ENCODE measurements at regions not wholly inside any gene's neighbourhood (a gene's known extent, or its start where the extent isn't known, plus 50 kb on each side); places are given as distances from the start of the nearest gene placed in this dataset.

DNA sequence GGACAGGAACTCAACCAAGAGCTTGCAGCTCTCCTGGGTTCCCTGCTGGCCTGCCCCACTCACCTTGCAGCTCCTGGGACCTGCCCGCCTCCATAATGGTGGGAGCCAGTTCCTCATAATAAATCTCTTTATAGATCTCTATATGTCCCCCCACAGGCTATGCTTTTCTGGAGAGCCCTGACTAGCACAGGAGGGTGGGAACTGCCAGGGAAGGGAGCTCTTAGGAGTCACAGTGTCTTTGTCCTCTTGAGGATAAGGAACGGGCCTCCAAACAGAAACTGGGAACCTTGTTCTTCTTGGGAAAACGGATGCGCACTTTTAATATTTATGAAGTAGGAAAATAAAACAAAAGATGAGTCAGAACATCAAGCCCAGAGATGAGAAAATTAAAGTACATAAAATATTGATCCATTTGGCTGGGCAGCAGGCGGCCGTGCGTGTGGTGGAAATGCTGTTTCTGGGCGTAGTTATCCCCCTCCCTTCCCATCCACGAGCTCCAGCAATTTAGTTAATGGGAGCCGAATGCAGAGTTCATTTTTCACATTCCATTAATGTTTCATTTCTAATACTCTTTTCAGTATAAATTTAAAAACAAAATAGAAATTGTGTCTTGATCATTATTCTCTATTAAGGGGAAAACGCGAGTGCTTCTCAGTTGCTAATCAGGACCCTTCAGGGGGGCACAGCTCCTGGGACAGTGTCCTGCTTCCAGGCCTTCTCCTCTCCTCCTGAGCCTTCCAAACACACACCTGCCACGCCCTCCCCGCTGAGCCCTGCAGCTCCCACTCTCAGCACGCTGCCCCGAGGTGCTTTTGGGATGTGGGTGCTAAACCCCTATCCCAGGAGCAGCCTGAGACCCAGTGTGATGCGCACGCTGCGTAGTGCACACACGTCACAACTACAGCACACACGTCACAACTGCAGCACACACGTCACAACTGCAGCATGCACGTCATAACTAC is 323.3 kb upstream of the AJAP1 start:
- DNase-seq: no peak

DNA sequence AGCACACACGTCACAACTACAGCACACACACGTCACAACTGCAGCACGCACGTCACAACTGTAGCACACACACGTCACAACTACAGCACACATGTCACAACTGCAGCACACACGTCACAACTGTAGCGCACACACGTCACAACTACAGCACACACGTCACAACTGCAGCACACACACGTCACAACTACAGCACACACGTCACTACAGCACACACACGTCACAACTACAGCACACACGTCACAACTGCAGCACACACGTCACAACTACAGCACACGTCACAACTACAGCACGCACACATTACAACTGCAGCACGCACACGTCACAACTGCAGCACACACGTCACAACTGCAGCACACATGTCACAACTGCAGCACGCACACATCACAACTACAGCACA is 322.6 kb upstream of the AJAP1 start:
- no peak for DNase-seq

DNA sequence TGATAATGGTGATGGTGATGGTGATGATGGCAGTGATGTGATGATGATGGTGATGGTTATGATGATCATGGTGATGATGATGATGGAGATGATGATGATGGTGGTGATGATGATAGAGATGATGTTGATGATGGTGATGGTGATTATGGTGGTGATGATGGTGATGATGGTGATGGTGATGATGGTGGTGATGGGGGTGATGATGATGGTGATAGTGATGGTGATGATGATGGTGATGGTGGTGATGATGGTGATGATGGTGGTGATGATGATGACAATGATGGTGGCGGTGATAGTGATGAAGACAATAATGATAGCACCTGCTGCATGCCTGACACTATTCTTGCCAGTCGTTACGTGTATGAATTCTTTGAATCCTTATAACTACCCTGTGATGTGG is 317.9 kb upstream of the AJAP1 start:
- DNase-seq: no peak

DNA sequence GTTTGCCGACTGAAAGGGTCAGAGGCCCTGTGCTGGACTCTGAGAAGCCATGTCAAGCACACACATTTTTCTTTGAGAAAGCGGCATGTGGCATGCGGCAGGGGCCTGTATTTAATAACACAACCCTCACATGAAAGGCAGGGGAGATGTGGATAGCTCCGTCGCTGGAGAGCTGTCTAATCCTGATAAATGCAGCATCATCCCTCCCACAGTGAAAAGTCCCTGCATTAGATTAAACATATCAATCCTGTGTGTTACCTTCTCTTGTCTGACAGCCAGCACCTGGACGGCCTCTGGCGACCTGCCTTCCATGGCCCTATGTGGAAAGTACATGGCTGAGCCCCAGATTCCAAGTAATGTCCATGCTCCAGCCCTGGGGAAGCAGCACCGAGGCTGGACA is 313.0 kb upstream of the AJAP1 start:
- DNase-seq: no peak

DNA sequence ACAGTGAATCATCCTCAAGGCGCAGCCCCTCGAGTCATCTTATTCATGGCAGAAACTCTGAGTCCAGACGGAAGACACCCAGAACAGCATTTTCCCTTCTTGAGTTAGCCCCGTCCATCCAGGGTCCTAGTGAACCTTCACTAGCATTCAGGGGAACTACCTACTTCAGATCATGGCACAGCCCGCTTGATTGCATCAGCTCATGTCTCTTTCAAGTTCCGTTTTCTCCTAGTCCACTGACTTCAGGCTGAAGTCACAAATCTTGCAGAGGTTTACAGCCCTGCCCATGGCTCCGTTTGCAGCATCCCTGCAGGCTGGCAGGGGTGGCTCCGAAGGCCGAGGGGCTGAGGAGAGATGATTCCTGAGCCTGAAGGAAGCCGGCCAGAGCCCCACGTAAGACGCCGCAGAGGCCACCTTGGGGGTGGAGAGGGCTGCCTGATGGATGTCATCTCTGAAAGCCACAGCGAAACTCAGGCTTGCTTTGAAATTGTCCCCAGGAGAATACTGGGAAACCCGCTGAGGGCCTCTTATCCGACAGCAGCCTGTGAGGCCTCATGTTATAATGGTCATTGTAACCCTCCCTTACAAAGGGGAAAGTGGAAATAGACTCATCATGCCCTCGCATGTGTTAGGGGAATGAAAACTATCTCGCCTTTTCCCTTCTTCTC is 310.2 kb upstream of the AJAP1 start:
- no peak for DNase-seq

DNA sequence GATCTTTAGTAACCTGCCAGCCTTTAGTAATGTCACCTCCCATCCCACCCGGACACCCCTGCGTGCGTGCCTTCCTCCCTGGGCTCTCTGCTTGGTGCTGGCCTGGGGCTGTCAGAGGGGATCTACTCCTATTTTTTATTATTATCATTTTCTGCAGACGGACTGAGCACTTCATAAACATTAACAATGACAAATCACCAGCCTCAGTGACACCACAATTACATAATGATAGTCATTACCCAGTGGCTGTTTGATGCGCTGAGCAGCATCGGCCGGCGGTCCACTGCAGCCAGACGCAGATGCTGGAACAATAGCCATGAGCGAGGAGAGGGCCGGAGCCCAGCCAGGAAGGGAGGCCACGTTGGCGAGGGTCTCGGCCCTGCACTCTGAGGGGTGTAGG is 309.3 kb upstream of the AJAP1 start:
- no peak for DNase-seq

DNA sequence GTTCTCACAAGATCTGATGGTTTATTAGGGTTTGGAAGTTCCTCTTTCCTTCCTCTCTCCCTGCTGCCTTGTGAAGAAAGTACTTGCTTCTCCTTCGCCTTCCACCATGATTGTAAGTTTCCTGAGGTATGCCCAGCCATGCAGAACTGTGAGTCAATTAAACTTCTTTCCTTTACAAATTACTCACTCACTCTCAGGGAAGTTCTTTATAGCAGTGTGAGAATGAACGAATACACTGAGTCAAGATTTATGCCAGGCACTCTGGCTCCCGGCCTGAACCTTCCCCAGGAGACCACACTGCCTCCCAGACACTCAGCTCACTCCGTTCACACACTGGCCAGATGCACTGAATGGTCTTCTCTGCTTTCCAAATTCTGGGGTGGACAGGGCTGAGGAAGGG is 308.3 kb upstream of the AJAP1 start:
- no peak for DNase-seq

DNA sequence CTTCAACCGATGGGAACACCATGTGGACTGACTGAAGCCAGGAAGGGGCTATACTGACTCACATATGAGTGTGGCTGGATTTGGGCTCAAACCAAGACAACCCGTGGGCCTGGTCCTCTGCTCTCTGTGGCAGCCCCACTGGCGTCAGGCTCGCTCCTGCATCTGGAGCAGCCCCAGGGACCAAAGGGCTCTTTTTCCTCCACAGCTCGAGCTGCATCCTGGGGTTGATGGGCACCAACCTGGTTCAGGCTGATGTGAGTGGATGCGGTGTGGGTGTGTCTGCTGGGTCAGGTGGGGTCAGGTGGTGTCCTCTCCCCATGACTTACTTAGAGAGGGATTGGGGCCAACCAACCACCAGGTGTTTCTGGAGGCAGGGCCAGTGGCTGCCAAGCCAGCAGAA is 303.0 kb upstream of the AJAP1 start:
- no peak for DNase-seq

DNA sequence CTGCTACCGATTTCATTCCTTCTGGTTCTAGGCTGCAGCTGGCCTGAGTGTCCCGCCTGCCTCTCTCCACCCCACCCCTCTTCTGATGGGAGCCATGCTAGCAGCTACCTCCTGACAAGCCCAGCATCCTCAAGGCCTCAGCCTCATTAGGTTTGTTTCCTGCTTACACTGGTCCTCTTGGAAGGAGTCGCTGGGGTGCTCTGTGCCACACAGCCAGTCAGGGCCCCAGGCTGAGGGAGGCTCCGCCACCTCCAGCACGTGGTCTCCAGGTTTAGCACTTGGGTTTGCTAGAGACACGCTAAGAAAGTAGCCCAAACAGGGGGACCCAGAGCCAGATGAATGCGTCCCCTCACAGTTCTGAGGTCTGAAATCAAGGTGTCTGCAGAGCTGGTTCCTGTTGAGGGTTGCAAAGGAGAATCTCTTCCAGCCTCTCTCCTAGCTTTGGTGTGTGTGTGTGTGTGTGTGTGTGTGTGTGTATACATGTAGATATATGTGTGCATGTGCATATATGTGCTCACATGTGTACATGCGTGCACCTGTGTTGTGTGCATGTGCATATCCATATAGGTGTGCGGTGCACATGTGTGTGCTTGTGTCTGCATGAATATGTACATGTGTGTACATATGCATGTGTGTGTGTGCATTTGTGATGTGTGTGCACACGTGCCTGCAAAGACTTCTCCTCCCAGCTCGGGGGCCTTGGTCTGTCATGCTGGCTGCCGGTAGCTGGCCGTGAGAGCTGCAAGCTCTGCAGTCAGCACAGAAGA is 301.1 kb upstream of the AJAP1 start:
- no peak for DNase-seq

DNA sequence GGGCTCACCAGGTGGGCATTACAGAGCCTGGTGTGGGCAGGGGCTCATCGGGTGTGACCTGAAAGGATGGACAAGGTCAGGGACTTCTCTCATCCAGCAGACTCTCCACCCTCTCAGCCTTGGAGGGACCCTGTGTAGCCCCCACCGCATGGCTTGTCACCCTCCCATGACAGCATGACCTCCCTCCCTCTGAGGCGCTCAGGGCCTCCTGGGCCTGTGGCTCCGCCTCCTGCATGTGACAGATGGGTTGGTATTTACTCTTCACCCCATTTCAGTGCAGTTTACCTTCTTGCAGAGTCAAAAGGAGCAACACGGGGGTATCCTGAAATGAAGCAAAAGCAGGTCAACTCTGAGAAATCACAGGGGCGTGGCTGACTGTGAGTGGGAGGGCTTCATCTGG is 298.6 kb upstream of the AJAP1 start:
- DNase-seq: no peak

DNA sequence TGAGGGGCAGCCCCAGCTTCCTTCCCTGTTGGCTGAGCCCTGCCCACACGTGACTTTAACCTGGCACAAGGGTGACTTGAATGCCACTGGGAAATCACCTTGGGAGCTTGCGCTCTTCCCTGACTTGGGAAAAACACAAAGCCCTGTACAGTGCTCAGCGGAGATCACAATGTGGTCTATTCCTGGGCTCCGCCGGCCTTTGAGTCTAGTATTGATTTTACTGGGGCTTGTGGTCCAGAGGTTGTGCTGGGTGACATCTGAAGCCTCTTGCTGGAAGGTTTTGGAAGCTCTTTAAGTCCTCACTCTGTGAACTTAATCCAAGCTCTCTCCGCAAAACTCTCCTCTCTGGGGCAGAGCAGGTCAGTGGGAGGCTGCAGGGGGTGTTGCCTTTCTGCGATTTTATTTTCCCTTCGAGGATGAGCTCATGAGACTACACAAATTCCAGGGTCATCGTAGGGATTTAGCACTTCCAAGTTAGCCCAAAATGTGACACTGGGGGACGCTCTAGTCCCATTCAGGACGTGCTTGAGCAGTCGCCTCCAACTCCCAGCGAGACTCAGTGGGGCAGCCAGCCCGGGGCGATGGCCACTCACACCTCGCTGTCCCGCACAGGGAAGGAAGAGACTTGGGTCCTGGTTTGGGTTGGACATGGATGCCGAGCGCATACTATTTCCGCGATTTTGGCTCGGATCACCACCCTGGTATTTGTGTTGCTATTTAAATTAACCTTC is 291.9 kb upstream of the AJAP1 start:
- DNase-seq: no peak

DNA sequence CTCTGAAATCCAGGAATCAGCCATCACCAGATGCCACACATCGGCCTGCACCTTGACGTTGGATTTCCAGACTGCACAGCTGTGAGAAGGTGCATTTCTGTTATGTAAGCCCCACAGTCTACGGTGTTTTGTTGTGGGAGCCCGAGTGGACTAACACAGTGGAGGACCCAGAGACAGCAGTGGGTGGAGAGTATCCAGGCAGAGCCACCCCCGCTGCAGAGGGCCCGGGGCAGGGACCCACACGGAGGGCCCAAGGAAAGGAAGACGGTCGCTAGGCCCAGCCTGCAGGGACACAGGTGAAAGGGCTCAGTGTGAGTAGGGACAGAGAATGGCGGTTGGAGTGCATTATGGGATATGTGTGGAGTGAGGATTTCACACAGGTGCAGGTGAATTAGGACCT is 288.3 kb upstream of the AJAP1 start:
- DNase-seq: no peak

DNA sequence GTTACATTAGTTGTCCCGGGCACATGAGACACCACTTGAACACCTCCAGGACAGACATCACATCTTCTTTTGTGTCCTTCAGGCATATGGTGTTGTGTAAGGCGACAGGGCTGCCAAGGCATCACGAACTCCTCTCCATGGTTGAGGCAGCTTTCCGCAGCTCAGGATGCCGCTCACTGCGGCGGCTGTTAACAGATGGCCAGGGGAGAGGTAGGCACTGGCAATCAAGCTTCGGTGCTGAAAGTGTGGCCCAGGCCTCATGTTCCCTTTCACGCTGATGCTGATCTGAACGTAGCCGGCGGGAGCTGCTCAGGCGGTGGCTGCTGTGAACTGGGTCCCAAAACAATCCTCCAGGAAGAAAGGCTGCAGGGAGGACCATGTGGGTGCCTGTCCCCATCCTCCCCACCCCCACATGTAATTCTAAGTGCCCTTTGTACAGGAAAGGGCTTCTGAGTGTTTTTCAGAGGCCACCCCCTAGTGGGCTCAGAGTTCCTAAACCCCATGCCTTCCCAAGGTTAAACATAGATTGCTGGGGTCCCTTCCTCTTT is 287.1 kb upstream of the AJAP1 start:
- no peak for DNase-seq

DNA sequence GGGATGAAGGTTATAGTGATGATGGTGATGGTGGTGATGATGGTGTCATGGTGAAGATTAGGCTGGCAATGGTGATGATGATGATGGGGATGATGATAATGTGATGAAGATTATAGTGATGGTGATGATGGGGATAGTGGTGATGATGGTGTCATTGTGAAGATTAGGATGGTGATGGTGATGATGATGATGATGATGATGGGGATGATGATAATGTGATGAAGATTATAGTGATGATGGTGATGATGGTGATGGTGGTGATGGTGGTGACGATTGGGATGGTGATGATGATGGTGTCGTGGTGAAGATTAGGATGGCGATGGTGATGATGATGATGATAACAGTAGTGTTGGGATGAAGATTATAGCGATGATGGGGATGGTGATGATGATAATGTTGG is 285.1 kb upstream of the AJAP1 start:
- no peak for DNase-seq

DNA sequence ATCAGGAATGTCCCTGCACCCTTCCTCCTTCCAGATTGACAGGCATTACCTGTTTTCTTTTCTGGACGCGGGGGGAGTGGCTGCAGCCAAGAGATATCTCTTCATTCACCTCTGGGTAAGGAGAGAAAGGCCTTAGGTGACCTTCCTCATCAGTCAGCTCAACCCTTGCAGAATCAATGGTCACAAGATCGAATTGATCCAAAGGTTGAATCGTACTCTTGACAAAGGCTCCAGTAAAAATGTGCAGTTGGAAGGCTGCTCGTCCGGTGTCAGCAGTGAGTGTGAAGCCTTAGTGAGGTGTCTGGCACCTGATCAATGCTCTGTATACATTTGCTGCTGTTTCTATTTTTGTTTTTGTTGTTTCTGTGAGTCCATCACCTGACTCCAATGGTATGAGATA is 282.6 kb upstream of the AJAP1 start:
- DNase-seq: no peak

DNA sequence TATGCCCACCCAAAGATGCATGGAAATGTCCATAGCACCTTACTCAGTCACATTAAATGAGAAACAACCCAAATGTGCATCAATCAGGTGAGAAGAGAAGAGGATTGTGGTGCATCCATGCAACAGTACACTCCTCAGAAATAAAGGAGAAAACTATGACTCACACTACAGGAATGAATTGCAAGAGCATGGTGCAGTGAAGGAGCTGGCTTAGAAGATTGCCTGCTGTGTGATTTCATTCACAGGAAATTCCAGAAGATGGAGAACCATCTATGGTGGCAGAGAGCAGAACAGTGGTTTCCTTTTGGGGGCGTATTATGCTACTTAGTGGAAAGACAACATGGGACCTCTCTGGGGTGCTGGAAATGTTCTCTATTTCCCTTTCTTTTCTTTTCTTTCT is 278.6 kb upstream of the AJAP1 start:
- no peak for DNase-seq

DNA sequence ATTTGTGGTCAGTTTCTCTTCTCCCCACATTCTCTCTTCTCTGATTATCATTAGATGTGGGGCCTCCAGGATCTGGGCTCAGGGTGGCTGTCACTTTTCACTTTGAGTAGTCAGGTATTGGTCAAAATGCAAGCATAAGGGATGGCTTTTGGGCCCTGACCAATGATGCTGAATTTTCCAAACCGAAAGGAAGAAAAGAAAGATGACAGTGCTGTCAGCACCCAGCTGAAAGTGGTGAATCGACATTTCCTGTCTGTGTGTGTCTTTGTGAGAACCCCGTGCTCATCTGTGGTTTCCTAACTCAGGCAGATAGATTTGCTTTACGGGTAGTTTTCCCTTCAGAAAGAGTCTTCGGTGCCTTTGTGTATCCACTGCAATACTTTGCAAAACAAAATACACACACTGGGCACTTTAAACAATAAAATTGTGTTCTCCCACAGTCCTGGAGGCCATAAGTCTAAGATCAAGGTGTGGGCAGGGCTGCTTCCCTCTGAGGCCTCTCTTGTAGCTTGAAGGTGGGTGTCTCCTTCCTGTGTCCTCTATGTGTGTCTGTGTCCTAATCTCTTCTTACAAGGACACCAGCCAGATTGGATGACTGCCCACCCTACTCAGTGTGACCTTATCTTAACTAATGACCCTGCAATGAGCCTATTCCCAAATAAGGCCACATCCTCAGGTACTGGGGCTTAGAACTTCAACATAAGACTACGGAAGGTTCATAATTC is 274.8 kb upstream of the AJAP1 start:
- no peak for DNase-seq

DNA sequence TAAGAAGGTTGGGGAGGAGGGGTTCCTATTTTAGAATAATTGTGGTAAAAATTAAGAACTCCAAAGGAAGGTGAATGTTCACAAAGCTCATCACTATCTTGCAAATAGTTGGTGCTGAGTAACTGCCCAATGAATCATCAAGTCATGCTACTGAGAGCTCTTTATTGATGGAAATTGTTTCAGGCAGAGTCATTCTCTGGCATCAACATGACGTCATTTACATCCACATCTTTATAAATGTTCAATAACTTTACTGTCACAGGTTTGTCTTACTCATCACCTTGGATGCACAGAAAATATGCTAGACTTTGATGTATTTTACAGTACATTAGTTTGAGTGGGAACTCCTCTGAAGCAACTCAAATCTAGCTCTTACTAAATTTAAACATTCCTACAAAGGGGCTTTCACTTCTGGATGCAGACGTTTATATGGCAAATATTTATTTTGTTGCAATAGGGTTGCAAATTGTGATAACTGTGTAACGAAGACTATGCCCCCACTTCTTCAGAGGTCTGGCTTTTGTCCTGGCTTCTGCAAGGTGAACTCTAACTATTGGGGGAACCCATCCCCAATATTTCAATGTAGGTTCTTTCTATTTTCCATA is 273.7 kb upstream of the AJAP1 start:
- DNase-seq: no peak

DNA sequence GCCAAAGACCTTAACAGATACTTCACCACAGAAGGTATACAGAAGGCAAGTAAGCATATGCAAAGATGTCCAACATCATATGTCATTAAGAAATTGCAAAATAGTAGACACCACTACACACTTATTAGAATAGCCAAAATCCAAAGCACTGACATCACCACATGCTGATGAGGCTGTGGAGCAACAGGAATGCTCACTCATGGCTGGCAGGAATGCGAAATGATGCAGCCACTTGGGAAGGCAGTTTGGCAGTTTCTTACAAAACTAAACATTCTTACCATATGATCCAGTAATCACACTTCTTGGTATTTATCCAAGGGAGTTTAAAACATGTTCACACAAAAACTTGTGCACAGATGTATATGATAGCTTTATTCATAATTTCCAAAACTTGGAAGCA is 261.2 kb upstream of the AJAP1 start:
- DNase-seq: no peak

DNA sequence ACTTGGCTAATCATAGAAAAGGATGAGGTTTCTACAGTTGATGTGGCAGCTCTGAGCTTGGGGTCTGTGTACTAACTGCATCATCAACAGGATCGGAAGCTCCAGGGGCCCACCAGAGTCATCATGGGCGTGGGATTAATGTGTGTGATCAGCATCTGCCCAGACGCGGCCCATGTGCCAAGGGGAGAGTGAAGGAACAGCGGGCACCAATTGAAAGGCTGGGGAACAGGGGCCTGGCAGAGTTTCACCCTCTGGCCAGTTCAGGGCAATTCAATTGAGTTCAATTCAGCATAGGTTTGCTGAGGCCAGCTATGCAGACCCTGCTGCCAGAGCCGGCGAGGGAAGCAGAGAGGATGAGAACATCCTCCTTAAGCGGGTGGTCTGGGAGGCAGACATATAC is 260.0 kb upstream of the AJAP1 start:
- DNase-seq: no peak

DNA sequence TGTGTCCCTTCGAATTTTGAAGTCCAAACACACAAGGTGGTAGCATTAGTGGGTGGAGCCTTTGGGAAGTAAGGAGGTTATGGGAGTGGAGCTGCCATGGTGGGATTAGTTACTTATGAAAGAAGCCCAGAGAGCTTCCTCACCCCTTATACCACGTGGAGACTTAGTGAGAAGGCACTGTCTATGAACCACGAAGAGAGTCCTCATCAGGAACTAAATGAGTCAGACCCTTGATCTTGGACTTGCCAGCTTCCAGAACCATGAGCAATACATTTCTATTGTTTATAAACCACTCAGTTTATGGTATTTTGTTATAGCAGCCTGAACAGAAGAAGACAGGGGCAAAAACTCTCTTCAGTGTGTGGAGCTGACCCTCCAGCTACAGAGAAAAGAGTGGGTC is 259.3 kb upstream of the AJAP1 start:
- no peak for DNase-seq

All from hindlimb muscle (tissue), 1 donor.